HFF-Myc (cell line): ENCODE measurements at regions not wholly inside any gene's neighbourhood (a gene's known extent, or its start where the extent isn't known, plus 50 kb on each side); places are given as distances from the start of the nearest gene placed in this dataset.

ENCODE experiments used
- DNase-seq: peaks from one replicate; pipeline ENCODE4 v3.0.0-alpha.2; 2011; ENCODE audit warnings: low read depth; ENCODE audit errors: extremely low read depth
- H3K4me3 ChIP-seq: replicated peaks from 2 replicates; pipeline ENCODE4 v1.5.1; 2011; ENCODE audit warnings: low read depth, mild to moderate bottlenecking, control low read depth, low read length
- TF ChIP-seq, protein P1 (sequence below): IDR thresholded peaks from 2 replicates; pipeline ENCODE4 v1.5.1; 2012; ENCODE audit warnings: mild to moderate bottlenecking, low read depth, low read length, control low read depth; ENCODE audit errors: missing control alignments

DNA sequence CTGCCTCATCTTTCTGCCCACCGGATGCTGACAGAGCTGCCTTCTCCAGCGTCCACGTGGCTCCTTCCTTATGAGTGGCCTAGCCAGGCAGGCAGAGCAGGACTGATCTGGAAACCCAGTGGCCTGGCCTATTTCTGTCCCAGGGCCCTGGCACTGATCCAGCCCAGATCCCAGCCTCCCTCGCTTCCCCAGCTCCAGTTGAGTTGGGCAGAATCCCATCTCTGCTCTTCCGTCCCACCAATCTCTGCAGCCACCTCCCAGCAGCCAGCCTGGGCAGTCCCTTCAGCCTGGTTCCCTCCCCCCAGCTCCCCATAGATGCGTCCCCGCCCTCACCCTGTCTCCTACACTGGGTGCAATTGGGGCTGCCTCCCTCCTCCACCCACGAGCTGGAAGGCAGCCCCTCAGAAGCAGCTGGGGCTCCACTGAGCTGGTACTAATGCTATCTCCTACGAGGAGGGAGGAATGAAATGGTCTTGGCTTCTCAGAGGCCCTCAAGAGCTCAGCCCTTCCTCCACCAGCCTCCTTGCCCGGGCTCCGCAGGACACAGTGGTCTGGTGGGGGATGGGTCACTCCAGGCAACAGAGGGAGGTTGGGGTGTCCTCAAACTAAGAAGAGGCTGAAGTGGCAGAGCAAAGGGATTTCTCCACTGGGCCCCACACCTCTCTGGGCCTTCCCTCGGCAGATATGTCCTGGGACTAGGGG is 94.2 kb downstream of the PJA1 start:
- H3K4me3 ChIP-seq: no peak overlapping the region
- DNase-seq: no peak
- TF ChIP-seq, protein P1, sequence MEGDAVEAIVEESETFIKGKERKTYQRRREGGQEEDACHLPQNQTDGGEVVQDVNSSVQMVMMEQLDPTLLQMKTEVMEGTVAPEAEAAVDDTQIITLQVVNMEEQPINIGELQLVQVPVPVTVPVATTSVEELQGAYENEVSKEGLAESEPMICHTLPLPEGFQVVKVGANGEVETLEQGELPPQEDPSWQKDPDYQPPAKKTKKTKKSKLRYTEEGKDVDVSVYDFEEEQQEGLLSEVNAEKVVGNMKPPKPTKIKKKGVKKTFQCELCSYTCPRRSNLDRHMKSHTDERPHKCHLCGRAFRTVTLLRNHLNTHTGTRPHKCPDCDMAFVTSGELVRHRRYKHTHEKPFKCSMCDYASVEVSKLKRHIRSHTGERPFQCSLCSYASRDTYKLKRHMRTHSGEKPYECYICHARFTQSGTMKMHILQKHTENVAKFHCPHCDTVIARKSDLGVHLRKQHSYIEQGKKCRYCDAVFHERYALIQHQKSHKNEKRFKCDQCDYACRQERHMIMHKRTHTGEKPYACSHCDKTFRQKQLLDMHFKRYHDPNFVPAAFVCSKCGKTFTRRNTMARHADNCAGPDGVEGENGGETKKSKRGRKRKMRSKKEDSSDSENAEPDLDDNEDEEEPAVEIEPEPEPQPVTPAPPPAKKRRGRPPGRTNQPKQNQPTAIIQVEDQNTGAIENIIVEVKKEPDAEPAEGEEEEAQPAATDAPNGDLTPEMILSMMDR: no peak

DNA sequence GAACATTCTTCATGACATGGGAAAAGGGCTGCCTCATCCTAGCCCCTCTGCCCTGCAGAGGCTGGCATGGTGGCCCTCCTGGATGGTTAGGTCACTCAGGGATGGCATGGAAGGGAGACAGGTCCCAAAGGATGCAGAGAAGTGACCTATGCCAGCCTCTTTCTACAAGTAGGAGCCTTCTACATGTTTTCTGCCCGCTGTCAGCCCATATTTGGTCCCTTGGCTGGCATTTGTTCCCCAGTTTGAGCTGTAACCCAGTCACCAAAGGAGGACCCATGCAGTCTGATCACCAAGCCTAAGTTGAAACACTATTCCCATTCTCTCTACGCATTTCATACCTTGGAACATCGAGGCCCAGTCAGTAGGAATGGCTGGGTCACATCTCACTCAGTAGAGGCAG is 95.4 kb downstream of the PJA1 start:
- TF ChIP-seq, protein P1: no peak
- no peak overlapping the region for H3K4me3 ChIP-seq
- DNase-seq: no peak

DNA sequence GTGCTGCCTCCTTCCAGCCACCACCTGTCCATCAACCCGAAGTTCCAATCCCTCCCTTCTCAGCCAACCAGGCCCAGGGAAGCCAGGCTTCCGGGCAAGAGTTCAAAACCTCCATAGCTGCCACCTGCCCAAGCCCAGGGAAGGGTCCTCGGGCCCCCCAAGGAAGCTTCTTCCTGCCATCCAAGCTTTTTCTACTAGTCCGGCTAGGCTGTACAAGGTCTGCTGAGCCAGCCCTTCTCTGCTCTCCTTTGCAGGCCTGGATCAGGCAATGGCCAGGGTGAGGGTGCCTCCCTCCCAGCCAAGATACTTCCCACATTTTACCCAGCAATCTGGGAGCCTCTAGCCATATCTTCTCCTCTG is 96.2 kb downstream of the PJA1 start:
- no peak for DNase-seq
- H3K4me3 ChIP-seq: no peak overlapping the region
- TF ChIP-seq, protein P1: no peak

DNA sequence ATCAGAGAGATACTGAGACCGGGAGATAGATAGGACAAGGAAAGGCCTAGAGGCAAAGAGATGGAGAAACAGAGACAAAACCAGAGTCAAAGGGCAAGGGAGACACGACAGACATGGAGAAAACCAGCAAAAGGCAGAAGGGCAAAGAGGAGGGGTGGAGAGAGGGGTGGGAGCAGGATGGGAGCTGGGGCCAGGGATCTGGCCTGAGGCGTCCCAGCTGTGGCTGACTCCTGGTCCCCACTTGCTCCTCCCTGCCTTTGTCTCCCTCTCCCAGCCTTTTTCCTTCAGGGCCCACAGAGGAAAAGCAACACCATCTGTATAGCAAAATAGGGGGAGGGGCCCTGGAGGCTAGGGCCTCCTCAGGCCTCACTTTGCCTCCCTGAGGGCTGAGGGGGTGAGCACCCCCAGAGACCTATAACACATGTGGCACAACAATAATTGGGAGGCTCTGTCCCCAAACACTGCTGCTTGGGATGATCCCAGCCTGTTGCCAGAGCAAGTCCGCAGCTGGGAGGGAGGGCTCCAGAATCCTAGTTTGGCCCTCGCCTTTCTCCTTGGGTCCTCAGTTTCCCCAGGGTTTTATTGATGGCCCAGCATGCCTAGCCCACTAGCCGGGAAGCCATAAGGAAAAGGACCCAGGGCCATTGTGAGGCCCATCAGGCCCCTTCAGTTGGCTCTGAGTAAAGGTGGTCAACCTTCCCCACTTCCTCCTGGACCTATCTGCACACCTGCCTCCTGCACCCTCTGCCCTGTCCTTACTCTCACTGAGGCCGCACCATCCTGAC is 96.8 kb downstream of the PJA1 start:
- no peak overlapping the region for H3K4me3 ChIP-seq
- TF ChIP-seq, protein P1: no peak
- no peak for DNase-seq

DNA sequence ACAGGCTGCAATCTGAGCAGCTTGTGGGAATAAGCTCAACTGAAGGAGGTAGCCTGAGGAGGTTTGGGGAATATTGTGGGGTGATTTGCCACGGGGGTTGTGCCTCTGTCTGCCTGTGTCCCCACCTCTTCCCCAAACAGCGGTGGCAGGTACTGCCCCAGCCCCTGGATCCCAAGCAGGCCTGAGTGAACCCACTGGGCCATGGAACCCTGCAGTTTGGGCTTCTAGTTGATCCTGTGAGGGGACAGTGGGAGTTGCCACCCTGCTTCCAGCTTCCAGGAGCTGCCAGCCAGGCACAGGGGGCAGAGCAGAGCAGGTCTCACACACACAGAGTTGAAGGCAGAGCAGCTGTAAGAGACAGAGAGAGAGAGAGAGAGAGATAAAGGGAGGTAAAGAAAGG is 97.4 kb downstream of the PJA1 start:
- H3K4me3 ChIP-seq: no peak overlapping the region
- TF ChIP-seq, protein P1: no peak
- no peak for DNase-seq

DNA sequence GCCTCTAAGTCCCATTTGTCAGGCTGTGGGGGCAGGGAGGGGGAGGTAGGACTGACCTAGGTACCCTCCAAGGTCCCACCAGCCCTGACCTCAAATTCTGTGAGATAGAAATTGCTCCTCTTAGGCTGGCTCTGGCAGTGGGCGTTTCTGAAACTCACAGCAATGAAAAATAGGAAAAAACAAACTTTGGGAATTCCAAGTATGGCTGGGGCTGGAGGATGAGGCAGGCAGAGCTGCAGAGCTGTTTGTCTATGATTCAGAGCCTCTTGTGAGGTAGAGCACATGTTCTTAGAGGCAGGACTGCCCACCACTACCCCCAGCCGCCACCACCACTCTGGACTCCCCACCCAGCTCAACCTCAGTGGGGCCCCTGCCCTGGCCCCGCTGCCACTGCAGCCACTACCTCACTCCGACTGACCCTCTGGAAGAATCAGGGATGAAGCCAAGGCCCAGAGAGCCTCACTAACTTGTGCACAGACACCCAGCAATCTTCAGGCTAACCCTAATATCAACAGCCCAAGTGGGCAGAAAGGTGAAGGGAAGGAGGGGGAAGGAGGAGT is 98.2 kb downstream of the PJA1 start:
- TF ChIP-seq, protein P1: no peak
- no peak overlapping the region for H3K4me3 ChIP-seq
- no peak for DNase-seq
